GM21390 (cell line): ENCODE measurements at regions not wholly inside any gene's neighbourhood (a gene's known extent, or its start where the extent isn't known, plus 50 kb on each side); places are given as distances from the start of the nearest gene placed in this dataset.

ENCODE experiments used
- ATAC-seq: cut with Tn5 transposase; IDR thresholded peaks from one replicate; pipeline ENCODE4 v1.9.1; 2021; ENCODE audit not compliant: unreplicated experiment

DNA sequence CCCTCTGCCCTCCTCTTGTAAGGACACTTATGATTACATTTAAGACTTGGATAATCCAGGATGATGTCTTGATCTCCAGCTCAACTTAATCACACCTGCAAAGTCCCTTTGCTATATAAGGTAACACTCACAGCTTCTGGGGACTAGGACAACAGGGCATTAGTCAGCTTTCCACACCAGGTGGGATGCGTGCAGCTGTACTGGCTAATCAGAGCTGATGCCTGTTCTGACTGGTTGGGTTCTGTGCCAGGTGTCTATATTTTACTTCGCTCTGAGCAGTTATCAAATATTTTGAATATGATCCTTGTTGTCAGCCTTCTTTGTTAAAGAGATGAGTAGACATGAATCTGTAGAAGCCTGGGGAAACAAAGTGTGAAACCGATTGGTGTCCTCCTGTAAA lies 115.5 kb upstream of the ATP8B1 start:
- ATAC-seq: no peak

DNA sequence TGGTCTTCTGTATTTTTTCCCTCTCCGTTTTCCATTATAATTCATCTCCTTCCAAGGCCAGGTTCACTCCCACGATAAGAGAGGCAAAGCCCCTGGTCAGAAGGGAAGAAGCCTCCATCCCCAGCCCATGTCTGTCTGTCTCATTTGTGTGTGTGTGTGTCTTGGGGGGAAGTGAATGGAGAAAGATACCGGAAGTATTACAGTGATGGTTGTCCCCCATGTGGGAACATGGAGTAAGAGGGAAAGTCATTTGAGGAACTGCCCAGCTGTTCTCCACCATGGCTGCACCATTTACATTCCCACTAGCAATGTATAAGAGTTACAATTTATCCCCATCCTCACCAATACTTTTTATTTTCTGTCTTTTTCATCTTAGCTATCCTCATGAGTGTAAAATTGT lies 113.6 kb upstream of the ATP8B1 start:
- ATAC-seq: no peak

DNA sequence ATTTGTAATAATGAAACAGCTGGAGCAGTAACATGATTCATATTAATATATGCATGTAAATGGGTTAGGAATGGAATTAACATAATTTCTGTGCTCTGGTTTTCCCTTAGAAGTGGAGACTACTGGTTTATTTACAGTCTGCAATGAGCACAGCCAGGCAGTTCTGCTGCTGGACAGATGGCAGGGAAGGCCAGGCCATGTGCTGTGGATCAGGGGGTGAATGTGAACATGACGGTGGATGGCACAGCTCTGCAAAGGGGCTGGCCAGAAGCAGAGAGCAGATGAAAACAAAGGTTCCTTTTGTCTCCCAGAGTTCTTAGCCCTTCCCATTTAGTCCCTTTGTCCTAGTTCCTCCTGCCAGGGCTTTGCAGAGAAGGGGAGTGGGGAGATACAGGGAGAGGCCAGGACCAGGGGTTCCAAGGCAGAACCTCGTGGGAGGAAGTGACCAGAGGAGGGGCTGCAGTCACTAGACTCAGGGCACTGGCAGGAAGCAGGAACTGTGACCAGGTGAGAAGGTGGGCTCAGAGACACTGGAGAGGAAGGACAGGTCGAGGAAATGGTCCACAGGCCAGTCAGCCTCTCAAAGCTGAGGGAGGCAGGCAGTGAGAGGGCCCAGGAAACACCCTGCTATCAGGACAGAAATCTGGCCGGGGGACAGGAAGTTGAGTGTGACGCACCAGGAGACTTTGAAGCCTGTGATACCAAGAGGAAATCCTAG lies 112.9 kb upstream of the ATP8B1 start:
- no peak for ATAC-seq

DNA sequence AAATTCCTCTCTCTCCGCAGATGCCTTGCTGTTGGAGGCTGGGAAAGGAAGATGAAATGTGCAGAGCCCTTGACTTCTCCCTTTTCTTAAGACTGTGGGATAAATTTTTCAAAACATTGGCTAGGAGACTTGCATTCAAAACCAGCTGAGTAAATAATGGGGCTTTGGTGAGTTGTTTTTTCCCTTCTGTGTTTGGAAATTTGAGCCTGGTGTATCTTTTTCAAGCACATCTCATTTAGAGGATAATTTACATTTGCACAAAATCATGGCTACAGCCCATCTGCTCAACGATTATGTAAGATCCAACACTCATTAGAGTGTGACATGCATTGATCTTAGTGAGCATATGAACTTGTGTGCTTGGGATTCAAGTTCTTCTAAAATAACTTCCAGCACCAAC lies 112.1 kb upstream of the ATP8B1 start:
- ATAC-seq: no peak

DNA sequence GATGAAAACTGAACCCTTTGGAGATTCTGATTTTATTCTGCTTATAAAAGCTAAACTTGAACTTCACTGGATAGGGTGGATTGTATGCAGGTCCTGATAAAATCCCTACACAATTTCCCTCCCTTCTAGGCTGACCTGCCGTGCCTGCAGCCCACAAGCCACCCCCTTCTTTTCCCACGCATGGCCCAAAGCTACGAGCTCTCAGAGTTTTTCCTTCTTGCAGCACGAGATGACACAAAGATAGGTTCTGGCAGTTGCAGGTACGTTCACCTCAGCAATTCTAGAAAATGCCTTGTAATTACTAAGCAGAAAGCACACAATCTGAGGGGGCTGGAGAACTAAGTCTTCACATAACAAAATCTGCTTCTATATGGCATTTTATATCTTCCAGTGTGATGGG lies 110.6 kb upstream of the ATP8B1 start:
- ATAC-seq: no peak

DNA sequence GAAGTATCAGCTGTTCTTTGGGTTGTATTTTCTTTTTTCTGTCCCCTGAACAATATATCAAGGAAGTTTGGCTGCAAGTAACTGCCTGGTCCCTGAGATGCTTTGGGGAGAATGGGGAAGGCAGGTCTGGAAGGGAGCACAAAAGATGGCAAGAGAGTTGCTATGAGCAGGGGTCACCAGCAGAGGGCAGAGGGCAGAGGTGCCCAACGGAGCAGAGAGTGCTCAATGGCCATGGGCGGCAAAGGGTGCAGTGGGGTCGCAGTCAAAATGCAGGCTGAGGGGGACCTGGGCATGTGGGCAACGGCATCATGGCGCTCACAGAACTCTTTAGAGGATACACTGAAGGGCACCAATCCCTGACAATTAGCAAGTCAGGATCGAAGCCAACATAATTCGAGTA lies 107.7 kb upstream of the ATP8B1 start:
- no peak for ATAC-seq

DNA sequence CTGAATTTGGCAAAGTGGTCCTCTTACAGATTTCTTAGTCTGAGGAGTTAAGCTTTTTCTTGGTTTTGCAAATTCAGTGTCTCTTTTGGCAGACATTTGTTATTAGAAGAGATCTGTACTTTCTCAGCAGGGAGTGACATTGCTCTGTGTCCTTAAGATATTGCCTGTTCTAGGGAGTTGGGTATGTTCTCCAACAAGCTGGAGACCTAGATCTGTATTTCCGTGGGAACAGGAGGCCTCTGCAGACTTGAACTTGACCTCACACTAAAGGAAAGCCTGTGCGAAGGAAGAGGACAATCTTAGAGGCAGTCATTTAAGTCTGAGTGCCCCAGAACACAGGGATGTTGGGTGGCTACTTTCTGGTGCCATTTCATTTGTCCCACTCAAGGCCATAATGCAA lies 107.0 kb upstream of the ATP8B1 start:
- ATAC-seq: no peak

DNA sequence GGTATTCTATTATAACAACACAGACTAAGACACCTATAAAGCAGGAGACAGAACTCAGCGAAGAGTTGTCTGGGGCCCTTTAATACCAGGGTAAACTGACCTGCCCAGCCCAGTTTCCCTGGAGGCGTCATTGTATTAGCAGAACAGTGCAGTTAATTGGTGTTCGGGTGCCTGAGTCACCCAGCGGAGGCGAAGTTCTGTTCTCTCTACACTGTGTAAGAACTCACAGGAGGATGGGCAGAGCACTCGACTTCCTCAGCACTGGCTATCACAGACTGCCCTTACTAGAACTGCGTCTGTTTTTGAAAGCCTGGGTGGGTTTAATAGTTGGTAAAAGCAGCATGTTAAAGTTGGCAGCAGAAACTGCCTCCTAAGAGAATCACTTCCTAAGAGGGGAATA lies 106.5 kb upstream of the ATP8B1 start:
- ATAC-seq: no peak

DNA sequence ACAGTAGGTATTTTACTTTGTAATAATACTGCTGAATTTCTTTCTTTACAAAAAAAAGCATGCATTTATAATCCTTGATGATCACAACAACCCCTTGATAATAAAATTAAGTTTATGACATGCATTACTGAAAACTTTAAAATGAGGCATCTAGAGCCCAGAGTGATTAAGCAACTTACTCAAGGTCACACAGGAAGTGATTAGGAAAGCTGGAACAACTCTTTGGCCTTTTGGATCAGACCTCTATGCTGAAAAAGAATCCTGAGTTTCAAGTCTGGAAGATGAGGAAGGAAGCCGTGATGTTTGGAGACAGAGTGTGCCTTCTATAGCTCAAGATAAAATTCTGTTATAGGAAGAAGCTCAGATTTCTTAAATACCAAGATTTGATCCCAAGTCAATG lies 105.0 kb upstream of the ATP8B1 start:
- no peak for ATAC-seq

DNA sequence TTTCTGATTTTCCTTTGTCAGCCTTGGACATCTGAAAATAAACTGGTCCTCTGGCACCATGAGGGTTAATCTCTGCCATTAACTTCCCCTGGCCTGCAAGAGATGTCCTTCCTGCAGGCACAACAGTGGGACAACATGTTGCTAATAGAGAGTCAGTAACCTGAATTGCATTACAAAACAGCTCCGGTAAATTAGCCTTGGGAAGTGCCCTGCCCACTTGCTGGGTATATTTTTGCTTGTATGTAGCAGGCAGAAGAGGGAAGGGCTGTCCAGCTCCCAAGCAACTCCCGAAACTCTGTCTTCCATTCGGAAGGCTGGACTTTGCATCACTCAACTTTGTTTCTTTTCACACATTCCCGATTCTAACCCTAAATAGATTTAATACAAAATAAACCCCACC lies 104.4 kb upstream of the ATP8B1 start:
- no peak for ATAC-seq

DNA sequence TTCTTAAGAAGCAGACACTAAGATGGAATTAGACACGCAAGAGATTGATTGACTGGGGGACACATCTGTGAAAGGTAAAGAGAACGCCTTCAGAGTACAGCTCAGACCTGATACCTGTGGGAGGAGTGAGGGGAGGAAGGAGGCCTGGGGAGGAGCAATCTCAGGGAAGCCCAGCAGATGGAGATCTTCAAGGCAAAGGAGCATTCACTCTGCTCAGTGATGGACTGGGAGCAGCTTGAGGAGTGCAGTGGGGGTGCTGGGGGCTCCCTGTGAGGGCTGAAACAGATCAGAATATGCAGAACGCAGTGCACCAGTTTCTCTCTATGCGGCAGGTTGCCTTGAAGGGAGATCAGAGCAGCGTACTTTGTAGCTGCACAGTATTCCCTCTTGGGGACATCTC lies 103.7 kb upstream of the ATP8B1 start:
- ATAC-seq: no peak

DNA sequence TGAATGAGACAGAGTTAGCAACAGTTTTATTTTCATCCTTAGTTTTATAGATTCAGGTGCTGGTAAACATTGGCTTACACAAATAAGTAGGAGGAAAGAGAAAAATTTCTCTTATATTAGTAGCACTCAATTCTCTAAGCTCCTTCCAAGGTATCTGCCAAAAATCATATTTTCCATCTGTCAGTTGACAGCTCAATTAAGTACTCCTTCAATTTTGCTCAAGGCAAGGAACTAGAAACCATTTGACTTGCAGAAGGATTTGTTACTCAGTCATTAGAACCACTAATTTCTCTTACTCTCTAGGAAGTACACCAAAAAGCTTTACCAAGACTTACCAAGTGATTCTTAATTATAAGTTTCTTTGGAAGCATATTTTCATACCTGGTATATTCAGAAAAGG lies 101.4 kb upstream of the ATP8B1 start:
- ATAC-seq: no peak

DNA sequence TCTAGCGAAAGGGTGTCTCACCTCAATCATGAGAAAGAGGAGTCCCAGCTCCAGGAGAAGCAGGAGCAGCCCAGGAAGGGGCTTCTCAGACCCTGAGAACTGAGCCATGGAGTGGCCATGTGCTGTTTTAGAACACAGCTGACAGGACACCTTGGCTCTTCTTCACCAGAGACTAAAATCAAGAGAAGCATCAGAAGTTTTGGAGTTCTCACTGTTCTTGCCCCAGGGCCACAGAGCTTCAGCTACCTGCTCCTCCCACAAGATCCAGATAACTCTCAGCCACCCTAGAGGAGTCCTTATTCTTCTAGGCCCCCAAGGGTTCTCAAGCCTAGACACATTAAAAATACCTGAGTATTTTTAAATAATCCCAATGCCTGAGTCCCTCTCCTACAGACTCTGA lies 99.6 kb upstream of the ATP8B1 start:
- no peak for ATAC-seq

DNA sequence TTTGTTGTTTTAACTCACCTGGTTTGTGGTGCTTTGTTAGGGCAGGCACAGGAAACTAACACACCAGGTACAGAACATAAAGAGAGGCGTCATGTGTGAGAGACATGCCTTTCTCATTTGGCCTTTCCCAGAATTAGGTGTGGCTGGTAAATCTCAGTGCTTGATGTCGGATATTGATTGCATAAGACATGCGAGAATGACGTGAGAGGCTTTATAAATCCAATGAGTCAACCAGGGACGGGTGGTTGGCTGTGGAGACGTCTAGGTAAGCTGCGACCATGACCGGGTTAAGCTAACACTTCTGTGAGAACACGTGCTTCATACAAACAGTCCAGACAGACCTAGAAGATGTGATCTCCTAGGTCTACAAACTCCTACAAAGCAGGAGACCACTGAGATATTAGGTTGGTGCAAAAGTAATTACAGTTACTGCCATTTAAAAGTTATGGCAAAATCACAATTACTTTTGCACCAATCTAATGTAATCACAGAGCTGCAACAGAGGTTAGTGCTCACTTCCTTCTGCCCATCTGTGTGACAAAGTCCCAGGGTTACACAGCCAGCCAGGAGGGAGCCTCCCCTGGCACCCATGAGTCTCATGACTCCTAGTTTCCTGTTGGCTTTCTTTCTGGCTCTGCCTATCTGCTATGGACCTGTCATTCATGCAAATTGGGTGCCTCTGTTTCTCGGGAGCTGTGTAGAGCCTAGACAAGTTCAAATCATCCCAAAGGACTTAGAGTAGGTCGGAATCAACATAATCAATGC lies 98.9 kb upstream of the ATP8B1 start:
- ATAC-seq: no peak

DNA sequence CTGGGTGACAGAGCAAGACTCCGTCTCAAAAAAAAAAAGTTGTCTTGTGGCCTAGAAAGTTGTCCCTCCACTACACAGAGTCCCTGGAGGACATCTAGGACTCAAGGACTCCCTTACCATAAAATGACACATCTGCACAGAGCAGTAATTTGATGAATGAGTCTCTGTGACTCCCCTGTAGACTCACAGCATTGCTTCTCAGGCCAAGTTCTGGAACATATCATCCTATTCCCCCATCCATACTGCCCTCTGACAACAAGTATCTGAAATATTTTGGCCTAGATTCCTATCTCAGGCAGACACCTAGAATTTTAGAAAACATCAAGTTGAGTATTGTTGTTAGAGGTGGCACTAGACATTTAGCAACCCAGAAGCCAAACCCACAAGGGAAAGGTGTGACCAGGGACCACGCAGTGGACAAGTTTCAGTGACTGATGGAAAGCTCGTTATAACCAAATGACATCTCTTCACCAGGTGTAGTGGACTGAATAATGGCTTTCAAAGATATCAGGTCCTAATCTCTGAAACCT lies 97.9 kb upstream of the ATP8B1 start:
- ATAC-seq: no peak

DNA sequence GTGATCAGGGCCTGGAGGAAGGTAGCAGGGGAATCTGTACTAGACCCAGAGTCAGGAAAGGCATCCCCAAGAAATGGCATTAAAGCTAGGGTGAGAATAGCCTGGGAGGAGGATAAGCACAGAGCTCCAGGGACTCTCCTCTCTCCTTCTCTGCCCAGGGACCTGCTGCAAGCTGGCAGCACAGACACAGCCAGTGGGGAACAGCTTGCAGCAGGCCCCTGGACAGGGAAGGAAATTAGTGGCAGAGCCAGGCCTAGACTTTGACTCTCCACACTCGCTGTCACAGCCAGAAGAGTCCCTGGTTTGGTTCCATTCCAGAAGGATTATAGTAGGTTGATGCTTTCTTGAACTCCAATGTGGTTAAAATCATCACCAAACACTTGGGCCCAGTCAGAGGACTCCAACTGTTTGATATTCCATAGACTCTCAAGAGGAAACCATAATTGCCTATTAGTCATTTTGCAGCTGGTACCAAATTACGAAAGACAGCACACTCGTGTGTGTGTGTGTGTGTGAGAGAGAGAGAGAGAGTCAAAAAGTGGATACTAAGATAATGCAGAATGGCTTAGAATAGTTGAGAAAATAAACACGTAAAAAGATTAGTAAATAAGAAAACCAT lies 95.5 kb upstream of the ATP8B1 start:
- ATAC-seq: no peak

DNA sequence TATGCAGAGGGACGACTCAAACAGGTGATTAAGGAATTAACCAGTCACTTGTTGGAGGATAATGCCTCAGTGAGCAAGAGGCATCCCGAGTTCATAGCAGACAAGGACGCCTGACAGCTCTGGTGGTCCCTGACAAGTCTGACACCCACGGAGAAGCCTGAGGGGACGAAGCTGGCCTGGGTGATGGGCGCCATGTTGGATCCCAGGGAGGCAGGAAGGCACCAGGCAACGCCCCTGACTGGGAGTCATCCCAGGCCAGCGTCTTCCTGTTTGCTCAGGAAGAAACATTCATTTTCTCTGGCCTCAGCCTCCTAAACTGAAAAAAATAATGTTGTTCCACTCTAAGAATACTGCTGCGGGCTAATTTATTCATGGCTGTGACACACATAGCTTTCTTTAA lies 92.1 kb upstream of the ATP8B1 start:
- ATAC-seq: no peak

DNA sequence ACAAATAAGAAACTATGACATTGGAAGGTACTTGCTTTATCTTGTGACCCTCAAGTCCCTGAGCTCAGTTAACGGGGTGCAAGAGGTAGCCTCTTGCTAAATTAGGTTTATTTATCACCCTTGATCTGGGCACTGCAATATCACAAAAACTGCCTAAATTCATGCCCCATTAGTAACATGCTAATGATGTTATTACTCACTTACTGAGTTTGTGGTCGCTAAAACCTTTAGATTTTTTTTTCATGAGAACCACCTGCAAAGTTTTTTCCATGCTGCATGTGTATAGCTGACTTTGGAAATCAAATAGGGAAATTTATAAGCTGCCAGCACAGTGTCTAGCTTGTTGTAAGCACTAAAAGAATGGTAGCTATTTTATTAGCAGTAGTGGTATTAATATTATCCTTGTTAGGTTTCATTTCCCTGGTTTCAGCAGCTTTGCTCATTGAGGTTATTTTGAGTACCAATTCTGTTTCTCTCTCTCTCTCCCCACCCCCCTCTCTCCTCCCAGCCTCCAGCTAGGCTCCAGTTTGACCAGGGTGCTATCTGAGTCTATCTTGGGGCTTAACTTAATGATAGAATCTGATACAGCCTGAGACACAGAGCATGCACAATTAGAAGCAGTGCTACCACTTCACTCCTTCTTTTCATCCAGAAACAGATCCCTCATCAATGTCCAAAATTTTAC lies 88.7 kb upstream of the ATP8B1 start:
- ATAC-seq: peak; percentile 53

DNA sequence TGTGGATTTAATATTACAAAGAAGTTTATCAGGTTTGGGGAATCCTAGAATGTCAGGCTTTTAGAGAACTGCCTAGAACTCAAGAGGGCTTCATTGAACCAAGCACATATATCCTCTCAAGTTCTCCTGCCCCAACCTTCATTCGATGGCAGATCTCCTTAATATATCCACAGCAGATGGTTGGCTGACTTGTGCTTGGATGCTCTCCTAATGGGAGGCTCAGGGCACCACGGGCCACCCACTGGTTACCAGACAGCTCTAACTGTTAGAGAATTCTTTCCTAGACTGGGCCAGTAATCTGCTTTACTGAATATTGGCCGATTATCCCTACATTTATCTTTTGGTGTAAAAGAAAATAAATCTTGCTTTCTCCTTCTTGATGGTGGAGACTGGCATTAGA lies 87.2 kb upstream of the ATP8B1 start:
- ATAC-seq: no peak

DNA sequence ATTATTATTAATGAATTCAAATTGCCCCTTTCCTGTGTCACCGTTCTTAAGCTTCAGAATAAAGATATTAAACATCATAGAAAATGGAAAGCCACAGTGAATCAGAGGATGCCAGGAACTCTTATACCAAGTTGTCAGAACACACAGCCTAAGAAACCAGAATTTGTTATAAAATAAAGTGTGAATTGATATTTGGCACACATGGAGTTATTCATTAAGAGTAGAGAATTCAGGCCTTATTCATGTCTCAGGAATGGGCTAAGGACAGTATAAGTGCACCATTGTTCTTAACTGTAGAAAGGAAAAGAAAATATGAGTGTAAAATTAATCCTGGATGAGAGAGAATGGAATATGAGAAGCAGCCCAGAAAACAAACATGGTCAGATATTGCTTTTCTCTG lies 86.7 kb upstream of the ATP8B1 start:
- ATAC-seq: no peak

DNA sequence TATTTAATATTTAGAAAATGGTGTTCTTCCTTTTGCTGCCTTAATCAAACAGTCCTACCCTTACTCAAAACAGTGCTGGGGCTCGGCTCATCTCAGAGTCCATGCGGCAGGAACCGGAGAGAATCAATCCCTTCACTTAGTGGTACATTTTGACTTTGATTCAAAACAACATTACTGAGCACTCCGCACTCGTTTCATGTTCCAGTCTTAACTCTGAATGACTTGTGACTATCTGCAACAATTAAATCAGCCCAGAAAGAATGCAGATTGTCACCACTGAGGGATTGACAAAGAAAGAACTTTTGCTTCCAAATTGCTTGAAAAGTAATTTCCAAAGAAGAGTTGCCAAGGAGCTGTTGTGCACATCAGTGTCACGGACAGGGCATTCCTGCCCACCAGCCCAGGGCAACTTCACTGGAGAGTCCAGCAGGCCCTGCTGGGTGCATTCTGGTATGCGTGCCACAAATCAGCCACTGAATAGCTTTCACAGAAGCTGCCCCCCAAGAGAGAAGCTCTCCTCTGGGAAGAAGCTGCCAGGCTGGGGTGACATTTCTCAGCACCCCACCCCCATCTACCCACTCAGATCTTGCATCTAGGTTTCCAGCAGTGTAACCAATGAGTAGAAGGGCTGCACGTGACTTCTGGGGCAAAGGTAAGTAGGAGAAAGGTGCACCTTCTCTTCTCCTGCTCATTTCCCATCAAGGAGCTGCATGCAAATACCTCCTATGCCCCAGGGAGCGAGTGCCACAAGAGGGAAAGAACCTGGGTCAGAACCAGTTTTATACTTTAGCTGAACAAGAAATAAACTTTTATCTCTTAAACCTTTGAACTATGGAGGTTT lies 84.6 kb upstream of the ATP8B1 start:
- no peak for ATAC-seq
